ENCODE measurements at regions not wholly inside any gene's neighbourhood (a gene's known extent, or its start where the extent isn't known, plus 50 kb on each side); places are given as distances from the start of the nearest gene placed in this dataset.

DNA sequence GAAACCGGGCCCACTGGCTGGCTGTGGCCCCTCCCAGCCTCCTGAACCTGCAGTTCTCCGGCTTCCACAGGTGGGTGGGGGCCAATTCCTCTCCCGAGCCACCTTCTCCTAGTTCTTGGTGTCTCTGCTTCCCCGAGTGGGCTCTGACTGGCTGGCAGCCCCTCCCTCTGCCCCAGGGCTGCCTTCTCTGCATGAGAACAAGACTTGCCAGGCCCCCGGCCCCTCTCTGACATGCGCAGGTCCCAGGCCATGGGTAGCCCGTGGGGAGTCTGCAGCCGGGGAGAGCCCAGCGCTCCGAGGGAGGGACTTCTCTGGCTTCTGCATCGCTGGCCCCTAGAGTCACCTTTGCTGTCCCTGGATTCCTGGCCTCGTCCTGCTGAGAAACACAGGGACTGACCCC, 421.7 kb downstream of the IRX2 start:
- no peaks in the 10 kb centered on the region for H3K36me3 ChIP-seq (ENCODE audit: insufficient read depth, low read length)
- no peak overlapping the region for H2AFZ ChIP-seq (ENCODE audit: low read length, unreplicated experiment)
- no peaks in the 10 kb centered on the region for H3K79me2 ChIP-seq (ENCODE audit: control insufficient read depth, insufficient read depth, low read length, unreplicated experiment)
- H3K27me3 ChIP-seq (ENCODE audit: insufficient read depth, low read length): no peaks in the 10 kb centered on the region
- H3K4me1 ChIP-seq (ENCODE audit: control insufficient read depth, insufficient read depth, low read length, unreplicated experiment): no peaks in the 10 kb centered on the region
- H3K4me3 ChIP-seq (ENCODE audit: low read depth, low read length): no peak overlapping the region
- no peak overlapping the region for H3K27ac ChIP-seq (ENCODE audit: low read depth, low read length)

DNA sequence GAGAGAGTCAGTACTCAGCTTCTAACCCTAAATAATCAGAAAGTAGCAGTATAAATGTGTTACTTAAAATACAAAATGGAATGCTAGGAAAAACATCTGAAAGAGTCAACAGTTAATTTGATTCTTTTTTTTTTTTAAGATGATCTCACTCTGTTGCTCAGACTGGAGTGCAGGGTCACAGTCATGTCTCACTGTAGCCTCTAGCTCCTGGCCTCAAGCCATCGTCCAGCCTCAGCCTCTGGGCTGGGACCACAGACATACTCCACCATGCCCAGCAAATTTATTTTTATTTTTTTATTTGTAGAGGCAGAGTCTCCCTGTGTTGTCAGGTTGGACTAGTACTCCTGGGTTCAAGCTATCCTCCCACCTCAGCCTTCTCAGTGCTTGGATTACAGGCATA, 424.9 kb downstream of the IRX2 start:
- H3K27ac ChIP-seq (ENCODE audit: low read depth, low read length): no peak overlapping the region
- no peaks in the 10 kb centered on the region for H3K27me3 ChIP-seq (ENCODE audit: insufficient read depth, low read length)

DNA sequence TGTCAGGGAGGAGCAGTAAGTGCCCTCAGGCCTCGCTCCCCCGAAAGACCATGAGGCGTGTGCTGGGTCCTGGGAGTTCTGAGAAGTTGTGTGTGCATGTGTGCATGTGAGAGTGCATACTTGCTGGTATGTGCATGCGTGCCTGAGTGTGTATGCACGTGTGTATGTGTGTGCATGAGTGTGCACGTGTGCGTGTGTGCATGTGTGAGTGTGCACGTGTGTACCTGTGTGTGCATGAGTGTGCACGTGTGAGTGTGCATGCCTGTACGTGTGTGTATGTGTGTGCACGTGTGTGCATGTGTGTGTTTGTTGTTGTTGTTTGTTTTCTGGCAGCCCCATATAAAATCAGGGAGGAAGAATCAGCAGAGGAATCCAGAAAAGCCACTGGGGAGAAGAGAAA, 426.7 kb downstream of the IRX2 start:
- Histone ChIP-seq H3K36me3 (ENCODE audit: insufficient read depth, low read length) (no peaks in the 10 kb centered on the region), H3K79me2 (ENCODE audit: control insufficient read depth, insufficient read depth, low read length, unreplicated experiment) (no peaks in the 10 kb centered on the region), H3K27ac (ENCODE audit: low read depth, low read length) (no peak overlapping the region), H2AFZ (ENCODE audit: low read length, unreplicated experiment) (no peak overlapping the region), H3K4me3 (ENCODE audit: low read depth, low read length) (no peak overlapping the region), H3K27me3 (ENCODE audit: insufficient read depth, low read length) (no peaks in the 10 kb centered on the region), H3K4me1 (ENCODE audit: control insufficient read depth, insufficient read depth, low read length, unreplicated experiment) (no peaks in the 10 kb centered on the region)

More for the DNA sequence above, 424.9 kb downstream of the IRX2 start:
- Histone ChIP-seq H3K36me3 (ENCODE audit: insufficient read depth, low read length) (no peaks in the 10 kb centered on the region), H2AFZ (ENCODE audit: low read length, unreplicated experiment) (no peak overlapping the region), H3K4me1 (ENCODE audit: control insufficient read depth, insufficient read depth, low read length, unreplicated experiment) (no peaks in the 10 kb centered on the region), H3K4me3 (ENCODE audit: low read depth, low read length) (no peak overlapping the region), H3K79me2 (ENCODE audit: control insufficient read depth, insufficient read depth, low read length, unreplicated experiment) (no peaks in the 10 kb centered on the region)

- no peak overlapping the region for H3K27ac ChIP-seq (ENCODE audit: low read depth, low read length)
- no peaks in the 10 kb centered on the region for H3K4me1 ChIP-seq (ENCODE audit: control insufficient read depth, insufficient read depth, low read length, unreplicated experiment)
- H3K4me3 ChIP-seq (ENCODE audit: low read depth, low read length): no peak overlapping the region
- no peaks in the 10 kb centered on the region for H3K36me3 ChIP-seq (ENCODE audit: insufficient read depth, low read length)
- H3K27me3 ChIP-seq (ENCODE audit: insufficient read depth, low read length): no peaks in the 10 kb centered on the region
- no peaks in the 10 kb centered on the region for H3K79me2 ChIP-seq (ENCODE audit: control insufficient read depth, insufficient read depth, low read length, unreplicated experiment)
- no peak overlapping the region for H2AFZ ChIP-seq (ENCODE audit: low read length, unreplicated experiment)
Observed at GRCh38 chr5:2320611-2321010, 430.9 kb downstream of the IRX2 start.

GRCh38 chr5:2317540-2317939, 433.9 kb downstream of the IRX2 start:
- Histone ChIP-seq H3K79me2 (ENCODE audit: control insufficient read depth, insufficient read depth, low read length, unreplicated experiment) (no peaks in the 10 kb centered on the region), H3K4me1 (ENCODE audit: control insufficient read depth, insufficient read depth, low read length, unreplicated experiment) (no peaks in the 10 kb centered on the region), H2AFZ (ENCODE audit: low read length, unreplicated experiment) (no peak overlapping the region), H3K36me3 (ENCODE audit: insufficient read depth, low read length) (no peaks in the 10 kb centered on the region), H3K4me3 (ENCODE audit: low read depth, low read length) (no peak overlapping the region), H3K27me3 (ENCODE audit: insufficient read depth, low read length) (no peaks in the 10 kb centered on the region), H3K27ac (ENCODE audit: low read depth, low read length) (no peak overlapping the region)

- no peaks in the 10 kb centered on the region for H3K79me2 ChIP-seq (ENCODE audit: control insufficient read depth, insufficient read depth, low read length, unreplicated experiment)
- no peak overlapping the region for H3K27ac ChIP-seq (ENCODE audit: low read depth, low read length)
- H3K36me3 ChIP-seq (ENCODE audit: insufficient read depth, low read length): no peaks in the 10 kb centered on the region
- no peaks in the 10 kb centered on the region for H3K27me3 ChIP-seq (ENCODE audit: insufficient read depth, low read length)
- no peak overlapping the region for H2AFZ ChIP-seq (ENCODE audit: low read length, unreplicated experiment)
- H3K4me3 ChIP-seq (ENCODE audit: low read depth, low read length): no peak overlapping the region
- no peaks in the 10 kb centered on the region for H3K4me1 ChIP-seq (ENCODE audit: control insufficient read depth, insufficient read depth, low read length, unreplicated experiment)
Observed at GRCh38 chr5:2311851-2312250, 429.1 kb upstream of the IRX4 start.

DNA sequence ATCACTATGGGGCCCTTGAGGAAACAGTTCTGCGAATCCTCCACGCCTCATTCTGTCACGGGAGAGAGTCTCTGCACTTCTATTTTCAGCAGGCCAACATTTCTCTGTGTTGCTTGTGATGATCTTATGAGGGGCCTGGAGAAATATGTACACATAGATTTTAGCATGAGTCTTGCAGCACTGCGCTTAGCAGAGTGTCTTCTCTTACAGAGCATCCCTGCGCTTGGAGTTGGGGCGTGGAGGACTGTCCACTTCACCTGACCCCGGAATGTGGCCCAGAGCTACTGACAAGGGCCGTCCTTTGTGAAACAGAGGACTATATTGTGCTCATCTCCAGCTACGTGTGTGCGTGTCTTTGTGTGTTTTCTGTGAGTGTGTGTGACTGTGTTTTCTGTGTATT, 428.2 kb upstream of the IRX4 start:
- no peaks in the 10 kb centered on the region for H3K79me2 ChIP-seq (ENCODE audit: control insufficient read depth, insufficient read depth, low read length, unreplicated experiment)
- H2AFZ ChIP-seq (ENCODE audit: low read length, unreplicated experiment): no peak overlapping the region
- H3K36me3 ChIP-seq (ENCODE audit: insufficient read depth, low read length): no peaks in the 10 kb centered on the region
- no peak overlapping the region for H3K4me3 ChIP-seq (ENCODE audit: low read depth, low read length)
- no peak overlapping the region for H3K27ac ChIP-seq (ENCODE audit: low read depth, low read length)
- H3K27me3 ChIP-seq (ENCODE audit: insufficient read depth, low read length): no peaks in the 10 kb centered on the region
- H3K4me1 ChIP-seq (ENCODE audit: control insufficient read depth, insufficient read depth, low read length, unreplicated experiment): no peaks in the 10 kb centered on the region

DNA sequence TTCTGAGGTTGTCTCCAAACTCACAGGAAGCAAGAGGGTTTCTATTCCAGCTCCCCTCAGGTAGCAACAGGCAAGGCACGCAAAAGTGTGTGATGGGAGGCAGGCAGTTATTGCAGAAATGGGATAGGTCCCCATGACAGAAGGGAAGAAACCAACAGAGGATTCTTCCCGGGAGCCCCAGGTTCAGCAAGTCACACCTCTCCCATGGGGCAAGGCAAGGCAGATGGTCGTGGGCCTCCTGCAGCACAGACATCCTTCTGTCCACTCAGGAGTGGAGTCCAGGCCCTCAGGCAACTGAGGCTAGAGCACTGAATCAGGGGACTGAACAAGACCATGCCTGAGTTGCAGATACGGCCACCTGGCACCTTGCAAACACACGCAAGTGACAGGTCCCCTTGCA, 424.9 kb upstream of the IRX4 start:
- Histone ChIP-seq H3K4me1 (ENCODE audit: control insufficient read depth, insufficient read depth, low read length, unreplicated experiment) (no peaks in the 10 kb centered on the region), H3K27me3 (ENCODE audit: insufficient read depth, low read length) (no peaks in the 10 kb centered on the region), H3K4me3 (ENCODE audit: low read depth, low read length) (no peak overlapping the region), H3K36me3 (ENCODE audit: insufficient read depth, low read length) (no peaks in the 10 kb centered on the region), H3K27ac (ENCODE audit: low read depth, low read length) (no peak overlapping the region), H3K79me2 (ENCODE audit: control insufficient read depth, insufficient read depth, low read length, unreplicated experiment) (no peaks in the 10 kb centered on the region), H2AFZ (ENCODE audit: low read length, unreplicated experiment) (no peak overlapping the region)

- Histone ChIP-seq H3K79me2 (ENCODE audit: control insufficient read depth, insufficient read depth, low read length, unreplicated experiment) (no peaks in the 10 kb centered on the region), H3K4me1 (ENCODE audit: control insufficient read depth, insufficient read depth, low read length, unreplicated experiment) (no peaks in the 10 kb centered on the region), H2AFZ (ENCODE audit: low read length, unreplicated experiment) (no peak overlapping the region), H3K36me3 (ENCODE audit: insufficient read depth, low read length) (no peaks in the 10 kb centered on the region), H3K27me3 (ENCODE audit: insufficient read depth, low read length) (no peaks in the 10 kb centered on the region), H3K27ac (ENCODE audit: low read depth, low read length) (no peak overlapping the region), H3K4me3 (ENCODE audit: low read depth, low read length) (no peak overlapping the region)
Observed at GRCh38 chr5:2306711-2307110, 424.0 kb upstream of the IRX4 start.

GRCh38 chr5:2303431-2304100, 420.8 kb upstream of the IRX4 start:
- H3K79me2 ChIP-seq (ENCODE audit: control insufficient read depth, insufficient read depth, low read length, unreplicated experiment): no peaks in the 10 kb centered on the region
- H2AFZ ChIP-seq (ENCODE audit: low read length, unreplicated experiment): no peak overlapping the region
- no peak overlapping the region for H3K4me3 ChIP-seq (ENCODE audit: low read depth, low read length)
- no peaks in the 10 kb centered on the region for H3K27me3 ChIP-seq (ENCODE audit: insufficient read depth, low read length)
- no peaks in the 10 kb centered on the region for H3K4me1 ChIP-seq (ENCODE audit: control insufficient read depth, insufficient read depth, low read length, unreplicated experiment)
- H3K27ac ChIP-seq (ENCODE audit: low read depth, low read length): no peak overlapping the region
- H3K36me3 ChIP-seq (ENCODE audit: insufficient read depth, low read length): no peaks in the 10 kb centered on the region

GRCh38 chr5:2302169-2302568, 419.4 kb upstream of the IRX4 start:
- Histone ChIP-seq H3K27ac (ENCODE audit: low read depth, low read length) (no peak overlapping the region), H3K79me2 (ENCODE audit: control insufficient read depth, insufficient read depth, low read length, unreplicated experiment) (no peaks in the 10 kb centered on the region), H3K36me3 (ENCODE audit: insufficient read depth, low read length) (no peaks in the 10 kb centered on the region), H3K4me1 (ENCODE audit: control insufficient read depth, insufficient read depth, low read length, unreplicated experiment) (no peaks in the 10 kb centered on the region), H3K4me3 (ENCODE audit: low read depth, low read length) (no peak overlapping the region), H3K27me3 (ENCODE audit: insufficient read depth, low read length) (no peaks in the 10 kb centered on the region), H2AFZ (ENCODE audit: low read length, unreplicated experiment) (no peak overlapping the region)
